ENCODE measurements at regions not wholly inside any gene's neighbourhood (a gene's known extent, or its start where the extent isn't known, plus 50 kb on each side); places are given as distances from the start of the nearest gene placed in this dataset.

DNA sequence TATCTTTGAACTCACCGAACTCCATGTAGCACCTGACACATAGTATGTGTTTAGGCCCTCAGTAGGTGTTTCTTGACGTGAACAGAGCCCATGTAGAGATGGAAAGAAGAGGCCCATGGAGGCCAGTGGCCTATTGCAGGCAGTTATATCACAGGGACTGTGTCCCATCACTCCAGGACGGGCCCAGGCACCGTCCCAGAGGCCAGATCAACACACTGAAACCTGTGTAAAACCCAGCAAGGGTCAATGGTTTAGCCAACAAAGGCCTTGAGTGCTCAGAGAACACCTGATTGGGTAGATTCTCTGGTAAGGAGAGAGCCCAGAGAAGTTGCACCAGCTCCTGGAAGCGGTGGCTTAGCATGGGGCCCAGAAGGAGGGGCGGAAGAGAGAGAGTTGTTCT, 82.8 kb downstream of the INHBB start:
- no peak for DNase-seq

DNA sequence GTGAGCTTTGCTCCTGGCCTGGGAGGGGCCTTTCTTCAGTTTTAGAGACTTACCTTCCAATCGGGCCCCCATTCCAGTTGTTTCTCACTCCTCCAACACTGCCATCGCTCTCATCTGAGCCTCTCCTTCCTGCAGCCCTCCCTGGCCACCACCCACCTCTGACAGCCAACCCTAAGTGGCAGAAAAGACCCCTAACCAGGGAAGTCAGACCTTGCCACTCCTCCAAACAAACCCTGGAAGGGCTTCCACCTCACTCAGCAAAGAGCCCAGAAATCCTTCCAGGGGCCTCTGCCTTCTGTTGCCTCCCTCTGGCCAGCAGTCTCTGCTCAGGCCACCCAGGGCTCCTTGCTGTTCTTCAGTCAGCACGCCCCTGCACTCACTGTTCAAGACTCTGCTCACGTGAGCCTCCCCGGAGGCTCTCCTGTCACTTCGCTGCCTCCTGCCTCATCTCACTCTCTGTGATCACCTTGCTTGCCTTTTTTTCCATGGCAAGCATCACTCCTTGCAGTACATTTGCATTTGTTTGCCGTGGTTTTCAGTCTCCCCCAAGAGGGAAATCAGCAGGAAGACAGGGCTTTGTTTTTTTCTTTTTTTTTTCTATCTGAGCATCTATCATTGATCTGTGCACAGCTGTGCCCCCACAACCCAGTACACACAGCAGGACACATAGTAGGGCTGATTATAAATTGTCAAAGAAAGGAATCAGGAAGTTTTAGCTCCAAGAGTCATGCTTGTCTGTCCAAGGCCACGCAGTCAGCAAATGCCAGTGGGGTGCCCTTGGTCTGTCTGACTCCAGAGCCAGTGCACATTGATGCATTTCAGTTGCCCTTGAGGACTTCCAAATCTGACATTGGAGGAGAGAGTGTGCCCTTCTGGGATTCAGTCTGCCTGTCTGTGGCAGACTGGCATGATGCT, 83.9 kb downstream of the INHBB start:
- DNase-seq: no peak

DNA sequence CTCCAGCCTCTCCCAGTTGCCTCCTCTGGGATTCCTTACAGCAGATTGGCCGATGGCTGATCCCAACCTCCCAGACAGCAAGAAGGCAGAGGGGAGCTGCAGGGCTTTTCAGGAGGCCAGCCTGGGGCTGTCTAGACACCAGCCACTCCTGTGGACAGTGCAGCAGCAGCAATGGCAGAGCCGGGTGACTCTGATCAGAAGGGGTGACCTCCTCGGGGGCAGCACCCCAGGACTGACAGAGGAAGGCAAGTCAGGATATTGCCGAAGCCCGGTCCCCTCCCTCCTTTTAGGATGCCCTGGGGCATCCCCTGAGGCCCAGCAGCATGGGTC, 84.5 kb downstream of the INHBB start:
- no peak for DNase-seq

DNA sequence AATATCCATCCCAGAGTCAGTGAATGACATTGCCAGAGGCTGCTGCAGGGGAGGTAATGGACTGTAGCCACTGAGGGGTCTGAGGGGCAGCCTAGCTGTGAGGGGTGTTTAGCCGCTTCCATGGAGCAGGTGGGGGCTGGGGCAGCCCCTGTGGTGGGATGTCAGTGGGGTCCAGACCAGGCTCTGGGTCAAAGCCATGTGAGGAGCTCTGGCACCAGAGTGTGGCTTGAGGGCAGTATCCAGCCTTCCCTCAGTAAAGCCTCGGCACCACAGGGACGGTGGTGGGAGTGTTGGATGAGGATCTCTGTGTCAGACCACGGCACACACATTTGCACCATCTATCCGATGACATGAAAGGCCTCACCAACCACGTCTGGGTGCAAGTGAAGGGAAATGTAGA, 85.0 kb downstream of the INHBB start:
- no peak for DNase-seq

DNA sequence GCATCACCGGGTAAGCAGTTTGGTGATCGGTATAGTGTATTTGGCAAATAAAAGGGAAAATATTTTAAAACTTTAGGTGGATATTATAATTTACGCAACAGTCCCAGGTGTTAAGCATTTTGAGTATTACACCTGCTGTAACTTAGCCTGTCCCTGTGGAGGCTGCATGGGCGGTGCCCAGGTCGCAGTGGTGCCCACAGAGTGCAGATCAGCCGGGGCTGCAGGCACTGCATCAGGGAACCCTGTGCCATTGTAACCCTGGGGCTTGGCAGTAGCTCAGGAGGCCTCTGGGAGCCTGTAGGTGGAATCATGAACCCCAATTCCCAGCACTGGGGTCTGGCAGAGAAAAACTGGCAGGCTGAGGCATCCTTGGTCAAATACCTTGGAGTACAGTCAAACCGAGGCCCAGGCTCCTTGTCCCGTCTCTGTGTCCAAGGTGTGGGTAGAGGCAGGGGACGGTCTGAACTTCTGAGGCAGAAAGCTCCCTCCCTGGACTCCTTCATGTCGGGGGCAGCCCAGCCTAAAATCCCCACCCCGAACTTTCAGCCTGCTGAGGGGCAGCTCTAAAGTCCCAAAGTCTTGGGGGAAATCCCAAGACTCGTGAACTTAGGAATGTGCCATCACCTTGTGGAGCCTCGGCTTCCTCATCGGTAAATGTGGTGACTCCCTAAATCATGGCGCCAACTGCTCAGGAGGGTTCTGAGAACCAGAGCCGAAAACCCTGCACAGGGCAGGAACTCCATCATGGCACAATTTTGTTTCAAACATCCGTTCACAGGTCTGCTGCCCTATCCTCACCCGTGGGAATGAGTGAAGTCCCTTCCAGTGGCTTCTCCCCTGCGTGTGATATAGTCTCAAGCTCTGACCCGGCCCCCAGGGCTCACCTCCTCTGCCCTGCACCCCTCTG, 85.7 kb downstream of the INHBB start:
- DNase-seq: no peak

DNA sequence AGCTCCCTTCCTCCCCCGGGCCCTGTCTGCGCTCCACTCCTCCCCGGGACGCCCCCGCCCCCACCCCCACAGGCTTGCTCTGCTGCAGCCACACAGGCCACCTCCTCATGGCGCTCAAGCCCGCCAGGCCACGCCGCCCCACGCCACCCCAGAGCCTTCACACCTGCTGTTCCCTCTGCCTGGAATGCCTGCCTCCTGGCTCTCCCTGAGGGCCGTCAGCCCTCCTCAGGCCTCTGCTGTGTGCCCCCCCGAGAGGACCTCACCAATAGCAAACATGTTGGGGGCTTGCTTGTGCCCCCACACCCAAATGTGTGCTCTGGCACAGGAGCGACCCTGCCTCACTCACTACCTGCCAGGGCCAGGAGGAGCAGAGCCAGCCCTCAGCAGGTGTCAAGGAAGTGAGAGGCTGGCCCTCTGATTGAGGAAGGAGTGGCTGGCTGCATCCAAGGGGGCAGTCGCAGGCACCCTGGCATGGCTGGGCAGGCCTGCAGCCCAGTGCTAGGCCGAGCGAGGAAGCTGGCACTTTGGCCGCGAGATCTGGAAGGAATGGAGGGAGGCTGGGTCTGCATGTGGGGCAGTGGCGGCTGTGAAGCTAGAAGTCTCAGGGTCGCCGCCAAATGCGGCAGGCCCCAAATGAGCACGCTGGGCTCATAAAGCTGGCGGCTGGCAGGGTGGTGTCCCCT, 86.5 kb downstream of the INHBB start:
- DNase-seq: no peak

DNA sequence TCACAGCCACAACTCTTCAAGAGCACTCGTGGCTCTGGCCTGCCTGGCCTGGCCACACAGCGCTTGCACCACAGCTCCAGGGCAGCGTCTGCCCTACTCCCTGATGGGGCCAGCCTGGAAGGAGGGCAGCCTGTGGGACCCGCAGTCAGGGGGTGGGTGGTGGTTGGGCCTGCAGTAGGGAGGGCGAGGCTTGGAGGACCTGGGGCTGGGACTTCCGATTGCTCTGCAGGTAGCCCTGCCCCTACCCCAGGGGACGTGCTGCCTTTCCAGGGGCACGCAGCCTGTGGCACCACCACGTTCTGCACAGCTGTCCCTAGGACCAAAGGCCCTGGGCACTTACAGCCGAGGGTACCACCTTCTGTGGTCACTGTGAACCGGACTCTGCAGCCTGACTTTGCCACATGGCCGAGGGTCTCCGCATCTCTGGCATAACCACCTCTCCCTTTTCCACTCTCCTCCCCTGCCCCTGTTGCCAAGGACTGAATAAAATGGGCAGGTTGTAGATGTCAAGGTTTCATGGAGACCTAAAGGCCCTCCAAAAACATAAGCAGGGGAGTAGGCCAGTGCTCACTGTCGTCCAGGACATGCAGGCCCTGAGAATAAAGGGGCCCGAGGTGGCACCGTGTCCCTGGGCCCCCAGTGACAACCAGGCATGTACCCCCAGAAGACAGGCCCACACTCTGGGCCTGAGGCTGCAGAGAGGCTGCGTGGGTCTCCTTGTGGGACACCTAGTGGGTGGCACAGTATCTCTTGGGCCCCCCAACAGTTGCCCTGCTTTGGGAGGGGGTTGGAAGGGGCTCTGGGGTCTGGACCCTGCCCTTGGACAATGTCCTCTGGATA, 87.3 kb downstream of the INHBB start:
- no peak for DNase-seq

DNA sequence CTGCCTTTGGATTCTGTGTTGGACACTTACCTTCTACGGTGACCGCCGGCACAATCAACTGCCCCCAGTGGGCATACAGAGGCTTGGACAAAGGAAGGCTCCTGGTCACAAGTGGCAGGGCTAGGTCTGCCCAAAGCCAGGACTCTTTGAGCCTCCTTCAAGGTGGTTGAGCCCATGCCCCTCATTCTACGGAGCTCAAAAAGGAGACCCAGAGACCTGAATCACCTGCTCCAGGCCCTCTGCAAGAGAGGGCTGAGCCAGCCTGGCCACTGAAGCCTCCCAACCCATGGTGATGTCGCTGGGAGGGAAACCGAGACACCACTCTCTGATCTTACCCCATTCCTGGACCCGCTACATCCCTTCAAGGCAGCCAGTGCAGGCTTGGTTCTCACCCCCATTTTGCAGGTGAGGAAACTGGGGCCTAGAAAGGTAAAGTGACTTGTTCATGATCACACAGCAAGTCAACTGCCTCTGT, 87.9 kb downstream of the INHBB start:
- DNase-seq: no peak

DNA sequence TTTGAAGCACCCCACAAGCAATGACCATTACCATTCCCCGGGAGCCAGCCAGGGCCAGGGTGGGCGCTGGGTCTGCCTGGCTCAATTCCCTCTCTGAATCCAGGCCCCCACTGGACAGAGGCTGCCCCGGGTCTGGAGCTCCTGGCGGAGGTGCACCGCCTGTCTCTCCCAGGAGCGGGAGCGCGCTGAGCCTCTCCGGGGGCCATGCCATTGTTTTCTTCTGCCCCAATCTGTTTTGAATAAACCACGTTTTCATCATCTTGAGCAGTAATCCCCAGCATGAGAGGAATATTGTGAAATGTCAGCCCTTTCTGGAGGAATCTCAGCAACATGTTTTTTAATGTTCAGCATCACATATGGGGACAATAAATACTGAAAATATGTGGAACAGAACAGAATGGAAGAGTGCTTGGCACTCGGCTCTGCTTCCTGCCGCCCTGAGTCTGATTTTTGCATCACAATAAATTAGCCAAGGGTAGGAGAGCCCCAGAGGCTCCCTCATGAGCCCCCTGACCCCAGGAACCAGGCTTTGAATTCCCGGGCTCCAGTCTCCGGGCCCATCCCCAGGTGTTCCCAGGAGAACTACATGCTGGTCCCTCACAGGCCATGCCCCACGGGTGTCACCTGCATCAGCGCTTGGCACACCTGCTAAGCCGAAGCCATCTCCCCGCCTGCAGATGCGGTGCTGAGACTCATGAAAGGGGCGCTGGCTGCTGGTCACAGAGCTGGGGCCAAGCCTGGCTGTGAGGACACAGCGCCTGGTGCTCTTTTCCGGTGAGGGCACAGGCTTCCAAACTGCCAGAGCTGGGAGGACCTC, 88.8 kb downstream of the INHBB start:
- no peak for DNase-seq

DNA sequence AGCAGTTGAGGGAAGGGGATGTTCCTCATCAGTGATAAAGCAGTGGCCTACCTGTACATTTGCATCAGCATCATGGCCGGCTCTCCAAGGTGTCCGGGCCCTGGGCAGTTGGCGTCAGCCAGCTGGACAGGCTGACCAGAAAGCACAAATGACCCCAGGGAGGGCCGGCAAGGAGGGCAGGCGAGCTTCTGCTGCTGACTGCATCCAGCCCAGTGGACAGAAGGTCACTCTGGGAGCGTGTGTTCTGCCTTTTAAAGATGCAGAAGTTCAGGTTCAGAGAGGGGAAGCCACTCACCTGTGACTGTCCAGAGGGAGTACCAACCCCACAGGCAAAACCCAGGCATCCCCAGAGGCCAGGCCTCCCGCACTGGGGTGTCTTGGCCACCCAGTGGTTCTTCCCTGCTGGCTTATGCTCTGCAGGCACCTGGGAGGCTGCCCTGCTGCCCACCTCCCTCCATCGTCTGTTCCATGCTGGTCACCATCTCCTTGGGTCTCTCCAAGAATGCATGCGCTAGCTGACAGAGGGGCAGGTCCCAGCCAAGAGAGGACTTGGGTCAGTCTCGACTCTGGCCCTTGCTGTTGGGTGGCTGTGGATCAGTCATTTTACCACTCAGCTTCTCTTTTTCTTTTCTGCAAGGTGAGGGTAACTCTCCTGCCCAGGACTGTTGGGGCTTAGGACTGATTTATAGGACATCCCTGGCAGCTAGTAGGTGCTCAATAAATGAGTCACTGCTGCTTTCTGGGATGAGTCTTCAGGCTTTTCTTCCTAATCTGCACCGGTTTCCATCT, 89.9 kb downstream of the INHBB start:
- DNase-seq: no peak

DNA sequence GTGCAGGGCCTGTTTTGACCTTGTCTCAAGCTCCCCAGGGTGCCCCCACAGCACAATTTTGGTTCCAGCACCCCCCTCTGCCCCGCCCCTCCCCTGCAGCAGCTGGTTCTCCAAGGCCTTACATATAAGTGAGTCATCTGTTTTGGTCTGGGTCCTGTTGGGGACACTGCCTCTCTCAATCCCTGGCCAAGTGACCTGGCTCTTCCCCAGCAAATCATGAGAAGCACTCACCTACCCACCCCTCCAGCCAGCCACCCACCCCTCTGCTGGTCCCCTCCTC, 90.5 kb downstream of the INHBB start:
- DNase-seq: no peak

DNA sequence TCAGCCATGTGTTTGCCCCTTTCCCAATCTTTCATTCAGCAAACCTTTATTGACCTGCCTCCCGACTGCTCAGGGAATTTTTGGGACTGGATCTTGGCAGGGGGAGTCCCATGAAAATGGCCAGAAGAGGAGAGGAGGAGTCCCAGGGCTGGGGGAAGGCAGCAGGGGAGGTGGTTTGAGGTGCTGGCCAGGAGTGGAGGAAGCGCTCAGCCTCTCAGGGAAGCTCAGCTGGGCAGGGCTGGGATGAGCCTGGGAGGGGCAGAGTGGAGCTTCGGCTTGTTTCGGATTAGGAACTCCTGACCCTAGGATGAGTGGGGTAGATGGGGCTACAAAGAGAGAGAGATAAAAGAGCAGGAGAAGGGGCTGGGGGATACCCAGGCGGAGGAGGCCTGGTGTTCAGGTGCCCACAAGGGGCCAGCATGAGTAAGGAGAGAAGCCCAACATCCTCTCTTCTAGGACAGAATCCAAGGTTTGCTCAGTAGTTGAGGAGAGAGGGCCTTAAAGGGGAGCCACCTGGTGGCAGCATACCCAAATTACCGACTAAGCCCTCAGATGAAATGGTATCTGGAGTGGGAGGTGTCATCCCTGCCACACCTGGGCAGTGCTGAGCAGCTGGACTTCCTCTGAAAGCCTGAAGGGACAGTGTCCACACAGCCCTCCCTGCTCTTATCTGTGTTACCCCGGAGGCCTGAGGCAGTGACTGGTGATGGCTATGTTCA, 91.1 kb downstream of the INHBB start:
- DNase-seq: peak; percentile 72

DNA sequence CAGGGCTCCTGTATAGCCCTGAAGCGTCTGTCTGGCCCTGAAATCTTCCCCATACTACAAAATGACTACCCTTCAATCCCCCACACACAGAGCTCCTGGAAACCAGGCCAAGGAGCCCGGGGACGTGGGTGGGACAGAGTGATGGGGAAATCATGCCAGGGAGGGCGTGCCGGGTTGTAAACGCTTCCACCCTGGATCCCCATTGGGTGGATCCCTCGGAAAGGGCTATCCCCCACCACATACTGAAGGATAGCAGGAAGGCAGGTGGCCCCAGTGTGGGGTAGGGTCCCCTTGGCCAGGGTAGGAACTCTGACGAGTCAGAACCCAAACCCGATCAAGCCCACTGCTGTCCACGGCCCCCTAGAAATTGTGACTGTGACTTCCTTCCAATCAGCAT, 91.7 kb downstream of the INHBB start:
- no peak for DNase-seq

DNA sequence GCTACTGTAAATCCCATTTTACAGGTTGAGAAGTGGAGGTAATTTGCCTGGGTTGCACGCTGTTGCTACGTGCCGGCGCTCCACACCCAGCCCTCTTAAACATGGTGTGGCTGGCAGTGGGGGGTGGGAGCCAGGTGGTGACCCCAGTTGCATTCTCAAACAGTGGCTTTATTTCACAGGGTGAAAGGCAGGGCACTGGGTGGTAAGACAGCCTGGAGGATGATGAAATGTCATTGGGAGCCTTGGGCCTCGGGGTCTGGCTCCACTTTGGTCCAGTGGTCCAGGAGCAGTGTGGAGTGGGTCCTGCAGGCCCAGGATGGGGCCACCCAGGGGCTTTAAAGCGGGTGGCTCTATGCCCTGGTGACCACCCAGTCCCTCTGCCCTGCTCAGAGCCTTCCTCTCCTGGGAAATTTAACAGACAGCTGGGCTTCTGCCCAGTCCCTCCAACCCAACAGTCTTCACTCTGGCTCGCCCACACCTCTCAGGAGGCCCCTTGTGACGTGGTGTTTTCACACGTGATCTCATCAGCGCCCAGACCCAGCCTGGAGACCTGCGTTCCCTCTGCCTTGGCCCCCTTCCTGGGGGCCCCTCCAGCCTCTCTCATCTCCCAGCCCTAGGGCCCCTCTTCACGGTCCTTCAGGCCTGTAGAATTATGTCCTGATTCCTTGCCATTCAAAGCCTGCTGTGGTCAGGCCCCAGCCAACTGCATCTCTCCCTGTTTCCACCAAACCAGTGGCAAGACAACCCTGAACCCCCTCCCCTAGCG, 92.5 kb downstream of the INHBB start:
- DNase-seq: no peak

DNA sequence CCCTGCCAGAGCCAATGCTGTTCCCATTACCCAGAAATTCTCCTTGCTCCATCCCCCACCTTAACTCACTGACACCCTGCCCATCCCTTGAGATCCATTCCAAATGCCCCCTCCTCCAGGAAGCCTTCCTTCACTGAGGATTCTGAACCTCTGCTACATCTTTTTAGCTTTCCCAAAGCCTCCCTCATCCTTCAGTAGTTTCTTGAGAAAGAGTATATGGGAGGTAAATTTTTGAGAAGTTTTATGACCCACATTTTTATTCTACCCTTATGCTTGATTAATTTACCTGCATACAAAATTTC, 93.1 kb downstream of the INHBB start:
- no peak for DNase-seq

DNA sequence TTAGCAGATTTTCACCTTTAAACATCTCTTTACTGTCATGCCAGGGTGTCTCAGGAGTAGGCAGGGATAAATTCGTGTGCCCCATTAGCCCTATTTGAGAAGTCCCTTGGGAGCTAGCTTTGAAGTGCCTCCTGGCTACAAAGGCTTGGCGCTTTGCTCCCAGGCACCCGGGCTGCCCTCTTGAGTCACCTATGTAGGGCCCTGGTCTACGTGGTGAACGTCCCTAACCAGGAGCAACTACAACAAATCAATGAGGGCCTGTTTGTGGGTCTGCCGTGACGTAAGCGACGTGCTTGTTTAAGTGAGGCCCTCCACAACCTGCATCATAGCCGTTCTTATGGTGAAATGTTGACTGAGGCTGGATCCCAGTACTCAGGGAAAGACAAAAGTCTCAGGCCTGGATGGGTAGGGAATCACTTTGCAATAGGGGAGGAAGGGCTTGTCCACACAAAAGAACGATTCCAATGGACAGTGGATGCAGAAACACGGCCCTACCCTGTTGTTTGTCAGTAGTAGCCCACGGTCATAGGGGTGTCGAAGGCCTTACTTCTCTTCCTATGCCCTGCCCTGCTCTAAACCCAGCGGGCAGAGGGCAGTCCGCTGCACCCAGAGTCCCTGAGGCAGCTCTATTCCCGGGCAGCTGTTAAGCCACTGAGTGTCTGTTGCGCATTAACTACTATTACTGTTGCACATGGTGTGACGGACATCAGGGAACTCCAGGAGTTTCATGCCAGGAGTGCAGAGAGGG, 93.9 kb downstream of the INHBB start:
- DNase-seq: no peak

DNA sequence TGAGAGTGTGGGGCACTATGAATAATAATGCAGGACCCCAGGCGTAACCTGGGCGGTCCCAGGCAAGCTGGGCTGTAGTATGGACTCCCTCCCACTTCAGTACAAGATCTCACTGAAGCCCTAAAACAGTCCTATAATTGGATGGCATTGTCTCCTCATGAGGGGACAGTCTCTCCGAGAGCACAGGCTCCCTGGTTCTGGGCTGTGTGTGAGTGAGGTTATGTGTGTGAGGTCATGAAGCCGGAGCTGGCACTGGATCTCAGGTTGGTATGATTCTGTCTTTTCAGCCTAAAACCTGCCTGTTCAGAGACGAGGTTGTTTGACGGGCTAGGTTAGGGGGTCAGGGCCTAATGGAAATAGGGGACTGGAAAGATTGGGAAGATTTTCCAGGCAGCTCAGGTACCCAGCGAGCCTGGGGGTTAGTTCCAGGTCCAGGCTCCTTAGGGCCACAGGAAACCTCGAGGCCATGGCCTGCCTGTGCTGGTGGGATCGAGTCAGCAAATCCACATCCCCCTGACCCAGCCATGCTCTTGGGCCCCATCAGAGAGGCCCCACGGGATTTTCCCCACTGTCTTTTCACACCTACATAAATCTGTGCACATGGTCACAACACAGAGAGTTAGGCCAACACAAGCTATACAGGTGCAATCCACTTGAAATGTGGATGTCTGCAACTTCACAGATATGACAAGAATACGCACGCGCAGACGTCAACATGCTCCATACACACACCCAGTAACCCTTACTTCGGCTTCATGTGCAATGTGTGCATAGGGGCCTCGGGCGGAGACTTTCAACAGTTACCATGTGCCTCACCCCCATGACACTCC, 94.8 kb downstream of the INHBB start:
- no peak for DNase-seq

DNA sequence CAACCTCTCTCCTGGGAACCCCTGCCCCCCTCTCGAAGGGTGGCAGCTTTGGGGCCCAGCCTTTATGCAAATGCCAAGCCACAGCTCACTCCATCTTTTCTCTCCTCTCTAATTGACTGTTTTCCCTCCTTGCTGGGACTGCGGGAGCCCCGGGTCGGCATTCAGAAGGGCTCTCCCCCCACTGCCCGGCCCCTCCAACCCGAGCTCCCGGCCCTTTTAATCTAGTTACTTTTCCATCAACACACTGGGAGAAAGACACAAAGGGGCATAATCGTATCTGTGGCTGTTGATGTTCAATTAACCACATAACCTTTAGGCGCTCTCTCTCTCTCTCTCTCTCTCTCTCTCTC, 95.4 kb downstream of the INHBB start:
- DNase-seq: no peak
